ENCODE measurements at regions not wholly inside any gene's neighbourhood (a gene's known extent, or its start where the extent isn't known, plus 50 kb on each side); places are given as distances from the start of the nearest gene placed in this dataset.
"Not testable (repeated sequence)": the region's sequence is repeated elsewhere in the genome, so short reads cannot be mapped to it uniquely, and the experiment has no call there.

DNA sequence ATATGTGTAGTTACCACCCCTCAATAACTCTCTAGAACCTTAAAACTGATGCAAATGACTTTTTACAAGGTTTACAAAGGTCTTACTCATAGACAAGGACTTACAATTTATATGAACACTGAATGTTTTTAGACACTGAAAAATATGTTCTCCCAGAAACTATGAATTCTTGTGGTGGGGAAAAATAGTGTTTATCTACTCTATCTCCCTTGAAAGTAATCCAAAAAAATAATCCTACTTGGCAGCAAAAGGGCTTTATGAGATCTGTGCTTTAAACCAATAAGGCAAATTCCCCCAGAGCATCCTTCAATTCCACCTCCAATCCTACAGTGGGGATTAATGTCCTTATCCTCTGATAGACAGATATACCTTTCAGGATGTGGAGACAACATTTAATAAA lies 1984.1 kb upstream of the RAG2 start:
- no peak for DNase-seq (ENCODE audit: low read depth in 2 of 2)

DNA sequence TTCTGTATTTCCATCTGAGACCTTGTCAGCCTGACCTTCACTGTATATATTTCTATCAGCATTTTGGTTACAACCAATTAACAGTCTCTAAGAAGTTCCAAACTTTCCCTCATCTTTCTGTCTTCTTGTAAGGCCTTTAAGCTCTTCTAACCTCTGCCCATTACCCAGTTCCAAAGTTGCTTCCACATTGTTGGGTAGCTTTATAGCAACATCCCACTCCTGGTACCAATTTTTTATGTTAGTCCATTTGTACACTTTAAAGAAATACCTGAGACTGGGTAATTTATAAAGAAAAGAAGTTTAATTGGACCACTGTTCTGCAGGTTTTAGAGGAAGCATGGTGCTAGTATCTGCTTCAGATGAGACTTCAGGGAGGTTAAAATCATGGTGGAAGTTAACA lies 1979.7 kb upstream of the RAG2 start:
- no peak for DNase-seq (ENCODE audit: low read depth in 2 of 2)

DNA sequence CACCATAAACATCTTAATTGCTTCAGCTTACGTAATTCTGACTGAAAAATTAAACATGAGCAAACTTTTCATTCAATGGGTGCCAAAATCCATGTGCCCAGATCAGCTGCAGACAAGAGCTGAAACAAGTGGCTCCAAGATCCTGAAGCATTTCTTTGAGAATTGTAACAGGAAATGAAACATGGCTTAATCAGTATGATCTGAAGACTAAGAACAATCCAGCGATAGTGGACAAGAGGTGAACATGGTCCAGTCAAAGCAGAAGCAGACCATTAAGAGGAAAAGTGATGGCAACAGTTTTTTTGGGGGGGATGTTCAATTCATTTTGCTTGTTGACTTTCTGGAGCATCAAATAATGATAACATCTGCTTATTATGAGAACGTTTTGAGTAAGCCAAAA lies 1964.5 kb upstream of the RAG2 start:
- DNase-seq (ENCODE audit: low read depth in 2 of 2), result no peak

DNA sequence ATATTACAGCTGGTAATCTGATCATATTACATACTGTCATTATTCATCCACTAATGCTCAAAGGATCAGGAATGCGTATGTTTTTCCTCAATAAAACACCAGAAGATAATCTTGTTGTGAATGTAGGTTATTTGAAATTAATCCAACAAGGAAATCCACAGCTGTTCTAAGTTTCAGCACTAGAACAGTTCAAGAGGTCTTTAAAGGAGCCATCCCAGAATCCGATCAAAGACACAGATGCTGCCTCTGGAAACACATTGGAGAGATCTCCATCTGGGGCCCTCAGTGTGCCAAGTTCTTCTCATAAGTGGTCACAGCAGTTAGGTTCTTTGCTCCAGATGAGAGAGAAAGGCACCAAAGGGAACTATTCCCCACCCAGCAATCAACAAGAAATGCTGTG lies 1955.1 kb upstream of the RAG2 start:
- no peak for DNase-seq (ENCODE audit: low read depth in 2 of 2)

DNA sequence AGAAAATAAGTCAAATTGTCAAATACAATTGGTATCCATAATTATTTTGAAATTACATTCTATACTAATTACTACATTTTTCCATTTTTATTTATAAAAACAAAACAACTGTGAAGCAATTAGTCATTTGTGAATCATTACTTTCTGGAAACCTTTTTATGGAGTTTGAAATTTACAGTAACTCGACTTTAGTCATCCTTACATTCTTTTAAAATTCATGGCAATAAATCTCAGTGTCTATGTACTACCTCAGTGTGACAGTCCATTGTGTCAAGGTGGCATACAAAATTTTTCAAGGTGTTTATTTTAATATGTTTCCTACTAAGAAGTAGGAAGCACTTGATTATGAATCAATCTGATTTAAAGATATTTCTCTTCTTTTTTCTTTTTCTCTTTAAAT lies 1949.4 kb upstream of the RAG2 start:
- no peak for DNase-seq (ENCODE audit: low read depth in 2 of 2)

DNA sequence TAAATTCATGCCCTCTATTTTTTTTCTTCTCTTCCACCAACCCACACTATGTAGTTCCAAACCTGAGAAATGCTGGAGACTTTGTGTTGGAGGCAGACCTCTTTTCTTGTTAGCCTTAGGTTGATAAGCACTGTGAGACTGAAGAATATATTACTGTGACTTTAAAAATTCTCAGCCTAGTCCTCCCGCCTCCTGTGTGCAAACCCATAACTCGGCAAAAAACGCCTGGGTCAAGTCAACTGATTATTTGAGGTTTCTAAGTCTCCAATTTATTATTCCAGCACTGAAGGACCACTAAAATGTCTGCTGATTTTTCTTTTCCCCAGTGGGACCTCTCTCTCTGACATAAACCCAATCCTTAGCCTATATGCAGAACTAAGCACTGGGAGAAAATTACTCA lies 1946.0 kb upstream of the RAG2 start:
- no peak for DNase-seq (ENCODE audit: low read depth in 2 of 2)

DNA sequence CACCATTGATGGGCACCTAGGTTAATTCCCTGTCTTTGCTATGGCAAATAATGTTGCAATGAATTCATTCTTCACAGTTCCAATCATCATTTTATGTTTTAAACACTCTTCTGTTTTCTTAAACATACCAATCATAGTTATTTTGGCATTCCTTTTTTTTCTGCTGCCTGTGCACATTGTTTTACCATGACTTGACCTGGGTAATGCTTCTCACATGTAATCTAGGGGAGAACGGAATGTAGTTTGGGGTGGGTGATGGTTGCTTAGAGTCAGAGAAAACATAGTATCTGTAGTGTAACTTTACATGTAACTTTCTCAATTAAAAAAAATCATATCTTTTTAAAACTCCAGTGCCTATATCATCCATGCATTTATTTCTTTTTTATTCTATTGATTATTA lies 1945.3 kb upstream of the RAG2 start:
- no peak for DNase-seq (ENCODE audit: low read depth in 2 of 2)

DNA sequence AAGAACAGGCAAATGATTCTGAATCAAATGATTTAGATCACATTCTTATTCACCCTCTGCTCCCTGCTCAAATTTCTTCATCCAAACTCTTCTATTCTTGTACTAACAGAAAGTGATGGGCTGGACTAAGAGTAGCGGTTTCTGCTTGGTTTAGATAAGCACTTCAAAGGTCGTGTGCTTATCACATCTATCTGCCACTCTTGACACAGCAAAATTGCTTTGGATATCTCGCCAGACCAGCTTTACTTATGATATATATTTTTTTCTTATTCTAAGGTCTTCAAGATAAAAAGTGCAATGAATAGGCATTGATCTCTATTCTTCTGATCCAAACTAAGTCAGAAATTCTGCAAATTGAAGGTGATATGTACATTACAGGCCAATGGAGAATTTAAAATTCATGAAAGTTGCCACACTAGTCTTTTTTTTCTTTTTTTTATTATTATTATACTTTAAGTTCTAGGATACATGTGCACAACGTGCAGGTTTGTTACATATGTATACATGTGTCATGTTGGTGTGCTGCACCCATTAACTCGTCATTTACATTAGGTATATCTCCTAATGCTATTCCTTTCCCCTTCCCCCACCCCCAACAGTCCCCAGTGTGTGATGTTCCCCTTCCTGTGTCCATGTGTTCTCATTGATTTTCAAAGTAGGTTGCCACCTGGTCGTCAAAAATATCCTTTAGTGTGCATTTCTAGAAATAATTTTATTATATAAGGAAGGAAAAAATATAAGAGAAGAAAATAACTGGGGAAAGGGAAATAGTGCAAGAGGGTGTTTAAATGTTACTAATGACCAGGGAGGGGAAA lies 1941.0 kb upstream of the RAG2 start:
- DNase-seq (ENCODE audit: low read depth in 2 of 2), result no peak

DNA sequence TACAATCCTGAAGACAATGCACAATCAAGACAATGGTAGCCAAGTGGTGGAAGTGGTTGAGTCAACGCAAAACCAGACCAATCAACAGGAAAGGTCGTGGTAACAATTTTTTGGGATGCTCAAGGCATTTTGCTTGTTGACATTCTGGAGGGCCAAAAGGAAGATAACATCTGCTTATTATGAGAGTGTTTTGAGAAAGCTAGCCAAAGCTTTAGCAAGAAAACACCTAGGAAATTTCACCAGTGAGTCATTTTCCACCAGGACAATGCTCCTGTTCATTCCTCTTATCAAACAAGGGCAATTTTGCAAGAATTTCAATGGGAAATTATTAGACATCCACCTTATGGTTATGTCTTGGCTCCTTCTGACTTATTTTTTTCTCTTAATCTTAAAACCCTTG lies 1932.2 kb upstream of the RAG2 start:
- no peak for DNase-seq (ENCODE audit: low read depth in 2 of 2)

DNA sequence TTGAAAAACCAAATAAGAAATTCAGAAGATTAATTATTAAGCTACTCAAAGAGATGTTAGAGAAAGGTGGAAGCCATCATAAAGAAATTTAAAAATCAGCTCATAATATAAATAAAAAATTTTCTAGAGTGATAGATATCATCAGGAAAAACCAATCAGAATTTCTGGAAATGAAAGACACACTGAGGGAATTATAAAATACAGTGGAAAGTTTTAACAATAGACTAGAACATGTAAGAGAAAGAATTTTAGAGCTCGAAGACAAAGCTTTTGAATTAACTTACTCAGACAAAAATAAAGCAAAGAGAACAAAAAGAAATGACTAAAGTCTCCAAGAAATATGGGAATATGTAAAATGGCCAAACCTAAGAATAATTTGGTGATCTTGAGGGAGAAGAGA lies 1926.9 kb upstream of the RAG2 start:
- no peak for DNase-seq (ENCODE audit: low read depth in 2 of 2)

DNA sequence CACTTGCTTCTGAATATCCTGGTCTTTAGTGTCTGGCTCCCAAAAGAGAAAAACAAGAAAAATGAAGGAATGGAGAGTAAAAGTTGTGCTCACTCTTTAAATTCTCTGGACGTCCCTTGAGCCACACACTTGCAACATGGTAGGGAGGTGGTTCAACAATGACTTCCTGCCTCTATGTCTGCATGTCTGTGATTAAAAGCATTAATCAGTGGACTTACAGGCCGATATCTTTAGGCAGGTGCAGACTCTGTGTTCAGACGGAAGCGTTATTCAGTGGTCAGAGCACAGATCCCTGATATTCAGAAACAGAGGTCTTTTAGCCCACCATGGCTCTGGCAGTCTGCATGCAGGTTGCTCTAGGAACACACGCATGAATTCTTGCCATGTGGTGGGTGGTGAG lies 1920.0 kb upstream of the RAG2 start:
- no peak for DNase-seq (ENCODE audit: low read depth in 2 of 2)

DNA sequence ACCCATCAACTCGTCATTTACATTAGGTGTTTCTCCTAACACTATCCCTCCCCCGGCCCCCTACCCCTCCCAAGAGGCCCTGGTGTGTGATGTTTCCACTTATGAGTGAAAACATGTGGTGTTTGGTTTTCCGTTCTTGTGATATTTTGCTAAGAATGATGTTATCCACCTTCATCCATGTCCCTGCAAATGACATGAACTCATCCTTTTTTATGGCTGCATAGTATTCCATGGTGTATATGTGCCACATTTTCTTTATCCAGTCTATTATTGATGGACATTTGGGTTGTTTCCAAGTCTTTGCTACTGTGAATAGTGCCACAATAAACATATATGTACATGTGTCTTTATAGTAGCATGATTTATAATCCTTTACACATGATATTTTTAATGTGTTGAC lies 1914.8 kb upstream of the RAG2 start:
- DNase-seq (ENCODE audit: low read depth in 2 of 2), result not testable (repeated sequence)

DNA sequence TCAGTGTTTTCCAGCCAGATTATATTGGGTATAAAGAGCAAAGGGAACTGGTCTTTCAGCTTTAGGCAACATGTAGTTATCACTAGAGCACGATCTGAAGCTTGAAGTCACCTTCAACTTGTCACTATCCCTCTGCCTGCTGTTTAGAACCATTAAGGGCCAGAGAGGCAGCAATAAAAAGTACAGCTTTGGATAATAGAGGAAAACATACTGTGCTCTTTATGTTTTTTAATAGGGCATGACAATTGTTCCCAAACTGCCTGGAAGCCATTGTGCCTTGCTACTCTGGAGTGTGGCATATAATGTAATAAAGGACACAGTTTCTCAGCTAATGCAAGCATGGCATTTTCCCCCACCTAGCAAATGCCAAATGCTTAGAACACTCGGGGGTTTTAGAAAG lies 1912.0 kb upstream of the RAG2 start:
- no peak for DNase-seq (ENCODE audit: low read depth in 2 of 2)

DNA sequence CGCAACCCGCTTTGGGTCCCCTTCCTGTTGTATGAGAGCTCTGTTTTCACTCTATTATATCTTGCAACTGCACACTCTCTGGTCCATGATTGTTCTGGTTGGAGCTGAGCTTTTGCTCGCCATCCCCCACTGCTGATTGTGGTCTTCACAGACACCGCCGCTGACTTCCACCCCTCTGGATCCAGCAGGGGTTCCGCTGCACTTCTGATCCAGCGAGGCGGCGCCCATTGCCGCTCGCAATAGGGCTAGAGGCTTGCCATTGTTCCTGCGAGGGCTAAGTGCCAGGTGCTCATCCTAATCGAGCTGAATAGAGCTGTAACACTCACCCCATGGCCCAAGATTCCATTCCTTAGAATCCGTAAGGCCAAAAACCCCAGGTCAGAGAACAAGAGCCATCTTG lies 1905.8 kb upstream of the RAG2 start:
- DNase-seq (ENCODE audit: low read depth in 2 of 2), result no peak

DNA sequence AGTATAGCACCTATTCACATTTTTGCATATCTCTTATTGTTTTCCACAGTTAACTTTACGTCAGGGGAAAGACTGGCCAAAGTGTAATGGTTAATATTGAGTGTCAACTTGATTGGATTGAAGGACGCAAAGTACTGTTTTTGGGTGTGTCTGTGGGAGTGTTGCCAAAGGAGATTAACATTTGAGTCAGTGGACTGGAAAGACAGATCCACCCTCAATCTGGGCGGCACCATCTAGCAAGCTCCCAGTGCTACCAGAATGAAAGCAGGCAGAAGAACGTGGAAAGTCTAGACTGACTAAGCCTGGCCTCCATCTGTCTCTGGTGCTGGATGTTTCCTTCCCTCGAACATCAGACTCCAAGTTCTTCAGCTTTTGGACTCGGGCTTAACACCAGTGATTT lies 1900.7 kb upstream of the RAG2 start:
- DNase-seq (ENCODE audit: low read depth in 2 of 2), result no peak

DNA sequence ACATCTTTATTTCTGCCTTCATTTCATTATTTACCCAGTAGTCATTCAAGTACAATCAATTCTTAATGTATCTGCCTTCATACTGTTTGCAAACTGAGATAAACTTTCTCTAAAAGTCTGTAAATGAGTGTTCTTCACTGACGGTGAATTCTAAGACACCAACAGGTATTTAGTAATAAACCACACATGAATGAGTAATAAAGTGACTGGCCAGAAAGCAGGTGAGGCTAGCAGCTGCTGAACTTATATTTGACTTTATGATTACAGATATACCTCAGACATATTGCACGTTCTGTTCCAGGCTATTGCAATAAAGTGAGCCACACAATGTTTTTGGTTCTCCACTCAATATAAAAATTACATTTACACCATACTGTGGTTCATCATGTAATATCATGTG lies 1894.0 kb upstream of the RAG2 start:
- DNase-seq (ENCODE audit: low read depth in 2 of 2), result no peak

DNA sequence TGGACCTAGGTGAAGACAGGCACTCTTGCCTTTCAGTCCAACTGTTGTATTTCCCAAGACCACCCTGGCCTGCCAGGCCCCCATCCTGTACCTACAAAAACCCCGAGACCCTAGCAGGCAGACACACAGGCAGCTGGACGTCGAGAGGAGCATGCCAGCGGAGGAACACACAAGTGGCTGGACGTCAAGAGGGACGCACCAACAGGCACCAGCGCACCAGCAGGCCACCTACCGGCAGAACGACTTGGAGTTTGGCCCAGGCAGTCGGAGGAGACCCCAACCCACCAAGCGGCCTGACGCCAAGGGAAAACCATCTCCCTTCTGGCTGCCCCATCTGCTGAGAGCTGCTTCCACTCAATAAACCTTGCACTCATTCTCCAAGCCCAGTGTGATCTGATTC lies 1883.4 kb upstream of the RAG2 start:
- DNase-seq (ENCODE audit: low read depth in 2 of 2), result no peak

DNA sequence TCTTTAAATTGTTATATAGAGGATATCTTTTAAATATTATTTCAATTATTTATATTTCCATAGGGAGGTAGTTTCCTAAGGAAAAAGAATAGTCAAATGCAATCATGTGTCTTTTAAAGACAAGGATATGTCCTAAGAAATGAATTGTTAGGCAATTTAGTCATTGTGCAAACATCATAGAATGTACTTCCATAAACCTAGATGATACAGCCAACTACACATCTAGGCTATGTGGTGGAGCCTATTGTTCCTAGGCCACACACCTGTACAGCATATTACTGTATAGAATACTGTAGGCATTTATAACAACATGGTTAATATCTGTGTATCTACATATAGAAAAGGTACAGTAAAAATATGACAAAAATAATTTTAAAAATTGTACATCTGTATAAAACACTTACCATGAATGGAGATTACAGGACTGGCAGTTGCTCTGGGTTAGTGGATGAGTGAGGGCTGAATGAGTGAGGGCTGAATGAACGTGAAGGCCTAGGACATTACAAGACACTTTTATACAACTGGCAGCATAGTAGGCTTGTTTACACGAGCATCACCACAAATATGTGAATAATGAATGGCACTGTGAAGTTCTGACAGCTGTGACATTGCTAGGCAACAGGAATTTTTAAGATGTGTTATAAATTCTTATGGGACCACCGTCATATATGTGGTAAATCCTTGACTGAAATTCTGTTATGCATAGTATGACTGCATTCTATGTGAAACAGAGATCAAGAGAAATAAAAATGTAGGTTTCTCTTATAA lies 1879.0 kb upstream of the RAG2 start:
- DNase-seq (ENCODE audit: low read depth in 2 of 2), result no peak

DNA sequence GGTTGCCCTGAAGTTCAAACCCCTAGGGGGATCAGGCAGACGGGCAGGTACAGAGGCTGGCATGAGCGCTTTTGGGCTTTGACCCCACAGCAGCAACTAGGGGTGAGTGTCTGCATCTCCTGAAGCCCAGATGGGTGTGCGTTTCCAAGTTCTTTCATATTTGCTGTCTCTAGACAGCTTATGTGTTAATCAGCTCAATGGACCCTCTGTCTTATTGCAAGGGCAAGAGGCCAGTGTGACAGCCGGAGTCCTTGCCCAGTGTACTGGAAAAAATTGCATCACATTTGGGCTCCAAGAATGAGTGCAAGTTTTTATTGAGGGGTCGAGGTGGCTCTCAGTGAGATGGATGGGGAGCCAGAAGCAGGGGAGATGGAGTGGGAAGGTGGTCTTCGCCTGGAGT lies 1863.7 kb upstream of the RAG2 start:
- DNase-seq (ENCODE audit: low read depth in 2 of 2), result no peak

DNA sequence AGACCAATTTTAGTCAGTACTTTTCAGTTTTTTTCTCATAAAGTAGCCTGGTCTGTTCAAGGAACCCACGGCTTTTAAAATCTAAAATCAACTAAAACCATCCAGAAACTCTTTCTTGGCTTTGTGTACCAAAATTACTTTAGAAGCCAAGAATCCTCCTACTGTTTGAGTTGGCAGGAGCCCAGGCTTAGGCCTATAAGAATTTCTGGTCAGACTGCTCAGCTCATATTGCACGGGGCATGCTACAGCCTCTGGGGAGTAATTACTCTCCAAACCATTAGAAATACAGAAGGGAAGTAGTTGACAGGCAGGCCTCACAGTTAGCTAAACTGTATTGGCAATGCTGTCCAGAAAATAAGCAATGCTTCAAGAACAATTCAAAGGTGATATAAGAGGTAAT lies 1862.9 kb upstream of the RAG2 start:
- DNase-seq (ENCODE audit: low read depth in 2 of 2), result no peak

DNA sequence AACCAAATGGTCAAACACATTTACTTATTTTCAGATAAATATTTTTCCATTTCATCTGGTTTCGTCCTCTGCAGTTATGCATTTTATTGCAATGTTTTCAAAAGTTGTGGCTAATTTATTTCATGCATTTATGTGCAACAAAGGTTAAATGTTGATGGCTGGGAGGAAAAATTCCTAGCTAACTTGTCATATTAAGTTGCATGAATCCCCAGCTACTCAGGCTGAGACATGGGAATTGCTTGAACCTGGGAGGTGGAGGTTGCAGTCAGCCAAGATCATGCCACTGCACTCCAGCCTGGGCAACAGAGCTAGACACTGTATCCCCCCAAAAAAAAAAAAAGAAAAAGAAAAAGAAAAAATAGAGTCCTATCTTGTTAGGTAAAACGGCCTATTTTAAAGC lies 1862.4 kb upstream of the RAG2 start:
- DNase-seq (ENCODE audit: low read depth in 2 of 2), result no peak

DNA sequence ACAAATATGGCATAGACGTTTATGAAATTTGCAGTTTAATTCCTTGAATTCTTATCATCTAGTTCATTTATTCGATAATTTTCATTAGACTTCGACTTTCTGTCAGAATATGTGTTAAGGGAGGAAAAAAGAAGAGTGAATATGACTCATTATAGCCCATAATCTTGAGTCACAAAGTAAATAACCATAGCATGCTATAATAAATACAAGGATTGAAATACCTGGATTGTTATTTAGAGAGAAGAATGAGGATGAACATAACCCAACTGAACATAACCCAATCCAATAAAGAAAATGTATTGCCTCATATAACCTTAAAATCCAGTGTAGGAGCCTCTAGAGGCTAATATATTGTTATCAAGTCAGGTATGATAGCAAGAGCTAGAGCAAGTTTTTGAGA lies 1858.3 kb upstream of the RAG2 start:
- no peak for DNase-seq (ENCODE audit: low read depth in 2 of 2)

DNA sequence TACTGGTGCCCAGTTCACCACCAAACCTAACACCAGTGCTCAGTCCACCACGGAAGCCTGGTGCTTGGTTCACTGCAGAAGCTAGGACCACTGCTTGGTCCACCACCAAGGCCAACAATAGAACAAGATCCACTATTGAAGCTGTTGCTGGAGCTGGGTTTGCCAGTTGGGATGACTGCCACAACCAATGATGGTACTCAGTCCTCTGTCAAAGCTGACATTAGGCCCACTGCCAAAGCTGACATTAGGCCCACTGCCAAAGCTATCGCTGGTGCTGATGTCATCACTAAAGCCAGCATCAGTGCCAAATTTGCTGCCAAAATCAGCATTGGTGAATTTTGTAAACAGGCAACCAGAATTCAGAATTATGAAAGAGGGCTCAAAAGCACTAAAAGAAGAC lies 1850.2 kb upstream of the RAG2 start:
- no peak for DNase-seq (ENCODE audit: low read depth in 2 of 2)

DNA sequence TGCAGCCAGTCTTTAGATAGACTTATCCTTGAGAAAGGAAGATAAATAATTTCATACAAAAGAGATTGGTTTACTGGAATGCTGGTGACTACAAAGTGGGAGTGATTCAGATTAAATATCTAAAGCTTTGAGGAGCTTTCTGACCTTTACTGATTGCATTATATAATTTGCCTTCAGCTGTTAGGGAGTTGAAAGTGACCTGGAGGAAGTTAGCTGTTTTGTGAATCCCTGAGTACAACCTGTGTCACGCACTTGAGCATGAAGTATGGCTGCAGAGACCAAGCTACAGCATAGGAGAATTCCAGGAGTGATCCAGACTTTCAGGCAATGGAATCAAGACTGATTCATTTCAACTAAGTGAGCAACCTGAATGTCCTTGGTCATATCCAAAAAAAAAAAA lies 1848.3 kb upstream of the RAG2 start:
- no peak for DNase-seq (ENCODE audit: low read depth in 2 of 2)
